ENCODE measurements at regions not wholly inside any gene's neighbourhood (a gene's known extent, or its start where the extent isn't known, plus 50 kb on each side); places are given as distances from the start of the nearest gene placed in this dataset.
"Not testable (repeated sequence)": the region's sequence is repeated elsewhere in the genome, so short reads cannot be mapped to it uniquely, and the experiment has no call there.

GRCh38 chr6:49142421-49143151 lies 320.5 kb downstream of the MMUT start:
- no peaks in the 10 kb centered on the region for H3K36me3 Mint-ChIP-seq (ENCODE audit: low read depth)
- intact Hi-C loops (cut with micrococcal nuclease): no loop called here

GRCh38 chr6:49121970-49122369 lies 341.1 kb downstream of the MMUT start:
- H3K27ac Mint-ChIP-seq: no peak overlapping the region
- intact Hi-C loops (cut with micrococcal nuclease): no loop called here
- no peak for ATAC-seq (ENCODE audit: low read depth)
- no peaks in the 10 kb centered on the region for H3K4me1 Mint-ChIP-seq
- no peaks in the 10 kb centered on the region for H3K36me3 Mint-ChIP-seq (ENCODE audit: low read depth)
- peaks cover 11% of the 10 kb centered on the region for H3K9me3 Mint-ChIP-seq
- no peak for DNase-seq
- H3K27me3 Mint-ChIP-seq: no peaks in the 10 kb centered on the region
- TF ChIP-seq CTCF (IDR thresholded peaks at IDR 0.05): no peak
- ChIA-PET POLR2A (no interaction called here), CTCF (no interaction called here)
- H3K4me3 Mint-ChIP-seq: no peak overlapping the region

More at GRCh38 chr6:49142421-49143151, 320.5 kb downstream of the MMUT start:
- Mint-ChIP-seq H3K4me3 (no peak overlapping the region), H3K4me1 (no peaks in the 10 kb centered on the region), H3K27me3 (no peaks in the 10 kb centered on the region), H3K9me3 (peaks cover 29% of the 10 kb centered on the region), H3K27ac (no peak overlapping the region)
- ChIA-PET POLR2A (no interaction called here), CTCF (no interaction called here)
- ATAC-seq (ENCODE audit: low read depth): no peak
- DNase-seq: no peak
- TF ChIP-seq CTCF (IDR thresholded peaks at IDR 0.05): no peak

- ATAC-seq (ENCODE audit: low read depth) (no peak), DNase-seq (no peak)
- no peak overlapping the region for H3K4me3 Mint-ChIP-seq
- H3K27ac Mint-ChIP-seq: no peak overlapping the region
- no peaks in the 10 kb centered on the region for H3K27me3 Mint-ChIP-seq
- ChIA-PET CTCF (no interaction called here), POLR2A (no interaction called here)
- H3K9me3 Mint-ChIP-seq: peaks cover 8% of the 10 kb centered on the region
- H3K4me1 Mint-ChIP-seq: no peaks in the 10 kb centered on the region
- H3K36me3 Mint-ChIP-seq (ENCODE audit: low read depth): no peaks in the 10 kb centered on the region
- TF ChIP-seq CTCF (IDR thresholded peaks at IDR 0.05): no peak
- intact Hi-C loops (cut with micrococcal nuclease): no loop called here
Observed at GRCh38 chr6:49118478-49118877, 344.6 kb downstream of the MMUT start.

GRCh38 chr6:49110916-49111315 lies 352.1 kb downstream of the MMUT start:
- H3K27me3 Mint-ChIP-seq: no peaks in the 10 kb centered on the region
- CTCF ChIA-PET: no interaction called here
- H3K4me3 Mint-ChIP-seq: no peak overlapping the region
- H3K9me3 Mint-ChIP-seq: peaks cover 8% of the 10 kb centered on the region
- H3K4me1 Mint-ChIP-seq: no peaks in the 10 kb centered on the region
- POLR2A ChIA-PET: no interaction called here
- no peak overlapping the region for H3K27ac Mint-ChIP-seq
- intact Hi-C loops (cut with micrococcal nuclease): no loop called here
- TF ChIP-seq CTCF (IDR thresholded peaks at IDR 0.05): no peak
- H3K36me3 Mint-ChIP-seq (ENCODE audit: low read depth): no peaks in the 10 kb centered on the region
- no peak for ATAC-seq (ENCODE audit: low read depth)
- no peak for DNase-seq

GRCh38 chr6:49097664-49098063 lies 365.4 kb downstream of the MMUT start:
- ATAC-seq (ENCODE audit: low read depth); H3K36me3 Mint-ChIP-seq (ENCODE audit: low read depth); H3K27ac Mint-ChIP-seq; intact Hi-C loops (cut with micrococcal nuclease); DNase-seq; H3K4me3 Mint-ChIP-seq; H3K9me3 Mint-ChIP-seq; H3K27me3 Mint-ChIP-seq; H3K4me1 Mint-ChIP-seq; POLR2A ChIA-PET; CTCF ChIA-PET: not testable (repeated sequence)

GRCh38 chr6:49097116-49097515 lies 365.9 kb downstream of the MMUT start:
- Mint-ChIP-seq H3K9me3 (peaks cover 4% of the 10 kb centered on the region), H3K4me1 (no peaks in the 10 kb centered on the region), H3K27me3 (no peaks in the 10 kb centered on the region), H3K27ac (no peak overlapping the region), H3K4me3 (no peak overlapping the region), H3K36me3 (ENCODE audit: low read depth) (no peaks in the 10 kb centered on the region)
- no peak for ATAC-seq (ENCODE audit: low read depth)
- no peak for TF ChIP-seq CTCF (IDR thresholded peaks at IDR 0.05)
- POLR2A ChIA-PET: no interaction called here
- no peak for DNase-seq
- CTCF ChIA-PET: no interaction called here
- intact Hi-C loops (cut with micrococcal nuclease): no loop called here
